Pancreas (tissue), 10 donors: ENCODE measurements at regions not wholly inside any gene's neighbourhood (a gene's known extent, or its start where the extent isn't known, plus 50 kb on each side); places are given as distances from the start of the nearest gene placed in this dataset.

Source experiments
- ATAC-seq, 4 donors: fragments of 200-7000 bp; cut with Tn5 transposase; one replicate each; pipeline versions ENCODE4 v1.8.0 to v1.9.1; 2020; ENCODE audit warnings: mild to moderate bottlenecking in 4 of 4, moderate library complexity in 4 of 4
- DNase-seq, 6 donors: peaks; one replicate each; pipeline ENCODE4 v3.0.0-alpha.2; 2020
- FAIRE-seq: peaks from 2 replicates; lab custom pipeline; 2012; peaks lifted over from hg19 to GRCh38; lab: Jason Lieb, UNC
- H3K27ac ChIP-seq, 4 donors: fragments of 200-600 bp; sonication (generic); 1 replicate in 3 of 4; 2 replicates in 1 of 4; pipeline versions ENCODE4 v1.5.0 to v1.8.0; 2020
- H3K27me3 ChIP-seq, 4 donors: fragments of 200-600 bp; one replicate each; pipeline ENCODE4 v1.8.0; 2021
- H3K36me3 ChIP-seq, 3 donors: fragments of 200-600 bp; sonication (generic) in 1 of 3; one replicate each; pipeline versions ENCODE4 v1.5.0 to v1.8.0; 2020 to 2021
- H3K4me1 ChIP-seq, 3 donors: fragments of 200-600 bp; one replicate each; pipeline ENCODE4 v1.8.0; 2021
- H3K4me3 ChIP-seq, 4 donors: fragments of 200-600 bp; sonication (generic) in 2 of 4; one replicate each; pipeline versions ENCODE4 v1.5.0 to v1.8.0; 2020 to 2021
- H3K9me3 ChIP-seq, 4 donors: fragments of 200-600 bp; one replicate each; pipeline ENCODE4 v1.8.0; 2021
- WGBS, 2 donors: extraction: QIAGEN DNeasy Blood & Tissue Kit; methylation state at CpG; one replicate each; pipeline ENCODE4 v1.1.7; 2013; 5-methylcytosine and 5-hydroxymethylcytosine counted together
- intact Hi-C, 3 donors: fragments of 100-400 bp; cut with DNase I; formaldehyde crosslinking; loops; one replicate each; pipeline versions ENCODE4 v1.11.1 to v1.14.2; 2022
- TF ChIP-seq, protein P1 (sequence below), 4 donors: fragments of 200-600 bp; sonication (generic) in 3 of 4; IDR thresholded peaks; one replicate each; pipeline versions ENCODE4 v1.5.0 to v1.8.0; 2021; ENCODE audit warnings: antibody characterized with exemption in 4 of 4
- donor health status: healthy with polysubstance abuse.
- donor health status: DM: no; HTN: no; CAD: no; lungs with moderate emphysema.
- donor health status: DM: no; HTN: no; CAD: no.
- donor health status: control.
- donor health status: control.
- donor health status: Bipolar disorder and iron deficiency.
- donor health status: DM: yes; HTN: yes; CAD: no.
- donor health status: DM: no; HTN: no; CAD: no.
- donor health status: DM: no; HTN: no; CAD: no.
- donor health status: DM: yes; HTN: yes; CAD: no.

DNA sequence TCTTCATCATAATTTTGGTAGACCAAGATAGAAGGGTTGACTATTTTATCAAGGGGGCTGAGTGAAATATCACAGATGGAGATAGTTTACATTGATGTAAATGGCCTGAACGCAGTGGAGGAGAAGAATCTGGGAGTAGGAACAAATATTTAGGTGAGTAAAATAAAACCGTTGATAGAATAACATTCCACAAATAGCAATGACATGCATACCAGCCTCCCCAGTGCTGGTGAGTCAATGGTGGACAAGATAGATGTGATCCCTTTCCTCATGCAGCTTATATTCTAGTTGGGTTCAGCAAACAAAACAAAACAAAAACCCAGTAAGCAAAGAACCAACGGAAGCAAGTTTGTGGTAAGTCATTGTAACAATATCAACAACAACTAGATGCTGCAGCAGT is 385.2 kb downstream of the FAM170A start:
- no peak for DNase-seq
- intact Hi-C loops, result no loop called here
- H3K4me3 ChIP-seq, result no peak overlapping the region
- no peaks in the 10 kb centered on the region for H3K9me3 ChIP-seq
- no peak for FAIRE-seq
- no peak overlapping the region for H3K27ac ChIP-seq
- TF ChIP-seq, protein P1, sequence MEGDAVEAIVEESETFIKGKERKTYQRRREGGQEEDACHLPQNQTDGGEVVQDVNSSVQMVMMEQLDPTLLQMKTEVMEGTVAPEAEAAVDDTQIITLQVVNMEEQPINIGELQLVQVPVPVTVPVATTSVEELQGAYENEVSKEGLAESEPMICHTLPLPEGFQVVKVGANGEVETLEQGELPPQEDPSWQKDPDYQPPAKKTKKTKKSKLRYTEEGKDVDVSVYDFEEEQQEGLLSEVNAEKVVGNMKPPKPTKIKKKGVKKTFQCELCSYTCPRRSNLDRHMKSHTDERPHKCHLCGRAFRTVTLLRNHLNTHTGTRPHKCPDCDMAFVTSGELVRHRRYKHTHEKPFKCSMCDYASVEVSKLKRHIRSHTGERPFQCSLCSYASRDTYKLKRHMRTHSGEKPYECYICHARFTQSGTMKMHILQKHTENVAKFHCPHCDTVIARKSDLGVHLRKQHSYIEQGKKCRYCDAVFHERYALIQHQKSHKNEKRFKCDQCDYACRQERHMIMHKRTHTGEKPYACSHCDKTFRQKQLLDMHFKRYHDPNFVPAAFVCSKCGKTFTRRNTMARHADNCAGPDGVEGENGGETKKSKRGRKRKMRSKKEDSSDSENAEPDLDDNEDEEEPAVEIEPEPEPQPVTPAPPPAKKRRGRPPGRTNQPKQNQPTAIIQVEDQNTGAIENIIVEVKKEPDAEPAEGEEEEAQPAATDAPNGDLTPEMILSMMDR (IDR thresholded peaks at IDR 0.05), result no peak
- no peaks in the 10 kb centered on the region for H3K4me1 ChIP-seq
- no peaks in the 10 kb centered on the region for H3K36me3 ChIP-seq
- no peaks in the 10 kb centered on the region for H3K27me3 ChIP-seq
- 46 to 50% methylated on average over 3 of the region's 3 CpGs for WGBS, 2 donors
- no peak for ATAC-seq

DNA sequence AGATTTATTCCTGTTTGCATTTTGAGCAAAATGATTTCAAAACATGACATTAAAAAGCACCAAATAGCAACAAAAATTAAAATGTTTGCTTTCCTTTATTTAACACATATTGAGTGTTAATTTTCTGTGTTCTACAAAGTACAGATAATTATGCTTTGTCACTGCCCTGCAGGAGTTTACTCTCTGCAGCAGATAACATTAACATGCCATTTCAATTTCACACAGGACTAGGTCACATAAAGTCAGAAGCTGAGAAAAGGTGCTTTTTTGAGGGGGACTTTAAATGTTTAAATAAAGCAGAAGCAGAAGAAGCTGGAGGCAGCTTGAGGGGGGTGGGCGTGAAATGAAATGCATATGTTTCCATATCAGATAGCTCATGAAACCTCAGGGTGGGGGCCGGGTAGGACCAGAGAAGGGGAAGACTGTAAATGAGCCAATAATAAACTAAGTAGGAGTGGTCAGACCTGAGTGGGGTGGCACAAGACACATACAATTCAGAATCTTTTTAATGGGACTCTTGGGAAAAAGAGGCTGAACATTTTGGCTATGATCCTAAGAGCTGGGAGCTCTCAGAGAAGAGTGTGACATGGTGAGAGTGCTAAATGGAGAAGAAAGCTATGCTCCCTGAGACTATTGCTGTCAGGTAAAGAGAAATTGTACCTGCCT is 387.5 kb downstream of the FAM170A start:
- DNase-seq (no peak), FAIRE-seq (no peak), ATAC-seq (no peak)
- H3K27me3 ChIP-seq, result no peaks in the 10 kb centered on the region
- H3K4me1 ChIP-seq, result no peaks in the 10 kb centered on the region
- no peaks in the 10 kb centered on the region for H3K9me3 ChIP-seq
- H3K27ac ChIP-seq, result no peak overlapping the region
- no peak overlapping the region for H3K4me3 ChIP-seq
- TF ChIP-seq, protein P1 (IDR thresholded peaks at IDR 0.05), result no peak
- intact Hi-C loops, result no loop called here
- 63 to 73% methylated on average over 2 of the region's 2 CpGs for WGBS, 2 donors
- no peaks in the 10 kb centered on the region for H3K36me3 ChIP-seq

DNA sequence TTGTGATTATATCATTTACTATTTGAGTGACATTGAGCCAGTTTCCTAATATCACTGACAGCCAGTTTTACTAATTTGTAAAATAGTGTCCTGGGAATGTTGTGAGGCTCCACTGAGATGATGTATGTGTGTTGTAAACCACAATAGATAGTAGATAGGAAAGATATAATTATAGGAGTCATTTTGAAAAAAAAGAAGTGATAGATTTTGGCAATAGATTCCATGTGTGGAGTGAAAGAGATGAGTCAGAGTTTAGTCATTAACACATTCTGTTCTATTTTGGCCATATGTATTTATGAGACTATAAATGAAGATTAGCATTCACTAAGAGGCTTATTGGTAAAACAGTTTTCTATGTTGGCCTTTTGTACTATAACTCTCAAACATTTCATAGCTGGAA is 388.2 kb downstream of the FAM170A start:
- intact Hi-C loops, result no loop called here
- FAIRE-seq, result no peak
- no peaks in the 10 kb centered on the region for H3K27me3 ChIP-seq
- H3K9me3 ChIP-seq, result no peaks in the 10 kb centered on the region
- no peak overlapping the region for H3K27ac ChIP-seq
- ATAC-seq, result no peak
- DNase-seq, result no peak
- H3K4me3 ChIP-seq, result no peak overlapping the region
- no peaks in the 10 kb centered on the region for H3K36me3 ChIP-seq
- H3K4me1 ChIP-seq, result no peaks in the 10 kb centered on the region
- TF ChIP-seq, protein P1 (IDR thresholded peaks at IDR 0.05), result no peak

DNA sequence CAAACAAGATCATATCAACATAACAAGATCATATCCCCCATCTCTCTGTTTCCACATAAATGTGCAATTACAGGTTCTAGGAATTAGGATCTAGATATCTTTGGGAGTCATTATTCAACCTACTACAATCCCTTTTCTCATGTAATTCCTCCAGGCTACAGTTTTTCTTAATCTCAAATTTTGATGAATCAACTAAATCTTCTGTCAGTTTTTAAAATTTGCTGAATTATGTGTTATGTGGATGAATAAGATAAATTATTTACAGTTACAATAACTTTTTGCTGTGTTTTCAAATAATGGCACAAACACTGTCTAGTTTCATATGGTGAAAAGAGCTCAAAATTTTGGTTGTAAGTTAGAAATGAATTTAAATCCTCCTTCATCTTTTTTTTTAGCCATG is 405.8 kb downstream of the FAM170A start:
- no peaks in the 10 kb centered on the region for H3K9me3 ChIP-seq
- H3K4me3 ChIP-seq, result no peak overlapping the region
- ATAC-seq, result no peak
- no peaks in the 10 kb centered on the region for H3K4me1 ChIP-seq
- intact Hi-C loops, result no loop called here
- FAIRE-seq, result no peak
- no peaks in the 10 kb centered on the region for H3K27me3 ChIP-seq
- no peak for DNase-seq
- H3K36me3 ChIP-seq, result no peaks in the 10 kb centered on the region
- H3K27ac ChIP-seq, result no peak overlapping the region
- TF ChIP-seq, protein P1 (IDR thresholded peaks at IDR 0.05), result no peak

DNA sequence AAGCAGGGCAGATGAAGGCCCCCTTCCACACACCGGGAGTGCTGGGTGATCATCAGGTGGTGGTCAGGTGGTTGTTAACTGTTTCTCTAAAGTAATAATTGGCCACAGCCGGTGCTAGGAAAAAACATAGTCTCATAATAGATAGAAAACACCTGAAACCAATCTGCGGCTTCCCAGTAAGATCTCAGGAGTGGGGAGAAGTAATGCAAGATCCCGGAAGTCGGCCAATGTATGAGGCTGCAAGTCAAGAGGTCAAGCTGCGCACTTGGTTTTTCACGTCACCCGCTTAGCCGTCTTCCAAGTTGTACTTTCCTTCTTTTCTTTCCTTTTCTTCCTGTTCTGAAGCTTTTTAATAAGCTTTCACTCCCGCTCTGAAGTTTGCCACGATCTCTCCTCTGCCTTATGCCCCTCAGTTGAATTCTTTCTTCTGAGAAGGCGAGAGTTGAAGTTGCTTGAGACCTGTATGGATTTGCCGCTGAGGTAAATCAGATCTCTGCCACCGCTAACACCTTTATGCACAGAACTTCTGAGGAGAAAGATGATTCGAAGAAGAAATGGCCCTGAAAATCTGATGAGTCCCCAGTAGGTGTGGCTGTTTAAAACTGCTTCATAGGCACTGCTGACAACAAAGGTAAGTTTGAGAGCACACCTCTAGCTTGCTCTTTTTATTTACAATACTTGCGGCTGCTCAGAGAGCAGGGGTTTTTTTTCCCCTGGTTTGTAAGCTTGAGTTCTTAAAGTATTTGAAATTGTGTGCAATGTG is 406.6 kb downstream of the FAM170A start:
- Histone ChIP-seq H3K4me1 (no peaks in the 10 kb centered on the region), H3K36me3 (no peaks in the 10 kb centered on the region), H3K27me3 (no peaks in the 10 kb centered on the region), H3K4me3 (no peak overlapping the region), H3K9me3 (no peaks in the 10 kb centered on the region), H3K27ac (no peak overlapping the region)
- no peak for FAIRE-seq
- DNase-seq, result no peak
- no peak for ATAC-seq
- intact Hi-C loops, result no loop called here
- TF ChIP-seq, protein P1 (IDR thresholded peaks at IDR 0.05), result no peak
- WGBS, 2 donors, result 84 to 85% methylated on average over 16 of the region's 16 CpGs
